Uterus (tissue), 3 donors: ENCODE measurements at regions not wholly inside any gene's neighbourhood (a gene's known extent, or its start where the extent isn't known, plus 50 kb on each side); places are given as distances from the start of the nearest gene placed in this dataset.
A peak's percentile ranks its signal among the peaks of the same experiment; 100 is the strongest.

ENCODE experiments used
- DNase-seq, 2 donors: peaks; one replicate each; pipeline ENCODE4 v3.0.0-alpha.2; 2019 to 2020
- H3K27ac ChIP-seq, 2 donors: fragments of 200-600 bp; sonication (generic); 1 replicate in 1 of 2; 2 replicates in 1 of 2; pipeline ENCODE4 v1.5.1; 2016 to 2018
- H3K27me3 ChIP-seq, 2 donors: fragments of 200-600 bp; sonication (generic); one replicate each; pipeline ENCODE4 v1.5.1; 2018 to 2019; ENCODE audit warnings: control low read depth in 1 of 2
- H3K36me3 ChIP-seq, 2 donors: fragments of 200-600 bp; sonication (generic); one replicate each; pipeline ENCODE4 v1.5.1; 2019; ENCODE audit warnings: control low read depth in 1 of 2
- H3K4me1 ChIP-seq, 2 donors: fragments of 200-600 bp; sonication (generic); one replicate each; pipeline ENCODE4 v1.5.1; 2018 to 2019; ENCODE audit warnings: control low read depth in 1 of 2
- H3K4me3 ChIP-seq, 2 donors: fragments of 200-600 bp; sonication (generic); 1 replicate in 1 of 2; 2 replicates in 1 of 2; pipeline ENCODE4 v1.5.1; 2018 to 2019; ENCODE audit warnings: mild to moderate bottlenecking in 1 of 2
- H3K9me3 ChIP-seq, 2 donors: fragments of 200-600 bp; sonication (generic); one replicate each; pipeline ENCODE4 v1.5.1; 2019; ENCODE audit warnings: control low read depth in 1 of 2
- POLR2A ChIP-seq, 2 donors: fragments of 450-650 bp; IDR thresholded peaks; one replicate each; pipeline ENCODE4 v1.6.1; 2016; ENCODE audit warnings: antibody characterized with exemption in 2 of 2, mild to moderate bottlenecking in 1 of 2, moderate library complexity in 1 of 2
- intact Hi-C: fragments of 100-400 bp; cut with DNase I; formaldehyde crosslinking; loops from one replicate; pipeline ENCODE4 v1.15.1; 2023; ENCODE audit warnings: low total_unique reads
- TF ChIP-seq, protein P1 (sequence below), 4 experiments: fragments of 200-600 bp in 2 of 4; fragments of 450-650 bp in 2 of 4; sonication (generic) in 2 of 4; IDR thresholded peaks; one replicate each; pipeline ENCODE4 v1.5.1; 2016 to 2019; ENCODE audit warnings: antibody characterized with exemption in 4 of 4, mild to moderate bottlenecking in 2 of 4, moderate library complexity in 1 of 4
- donor health status: DM: yes; HTN: yes; CAD: no.

GRCh38 chr16:24643489-24643888, 86.0 kb upstream of the TNRC6A start:
- Histone ChIP-seq H3K27ac (no peak overlapping the region), H3K4me1 (no peaks in the 10 kb centered on the region), H3K4me3 (no peak overlapping the region), H3K36me3 (no peaks in the 10 kb centered on the region), H3K27me3 (no peaks in the 10 kb centered on the region), H3K9me3 (no peaks in the 10 kb centered on the region)
- TF ChIP-seq, protein P1, sequence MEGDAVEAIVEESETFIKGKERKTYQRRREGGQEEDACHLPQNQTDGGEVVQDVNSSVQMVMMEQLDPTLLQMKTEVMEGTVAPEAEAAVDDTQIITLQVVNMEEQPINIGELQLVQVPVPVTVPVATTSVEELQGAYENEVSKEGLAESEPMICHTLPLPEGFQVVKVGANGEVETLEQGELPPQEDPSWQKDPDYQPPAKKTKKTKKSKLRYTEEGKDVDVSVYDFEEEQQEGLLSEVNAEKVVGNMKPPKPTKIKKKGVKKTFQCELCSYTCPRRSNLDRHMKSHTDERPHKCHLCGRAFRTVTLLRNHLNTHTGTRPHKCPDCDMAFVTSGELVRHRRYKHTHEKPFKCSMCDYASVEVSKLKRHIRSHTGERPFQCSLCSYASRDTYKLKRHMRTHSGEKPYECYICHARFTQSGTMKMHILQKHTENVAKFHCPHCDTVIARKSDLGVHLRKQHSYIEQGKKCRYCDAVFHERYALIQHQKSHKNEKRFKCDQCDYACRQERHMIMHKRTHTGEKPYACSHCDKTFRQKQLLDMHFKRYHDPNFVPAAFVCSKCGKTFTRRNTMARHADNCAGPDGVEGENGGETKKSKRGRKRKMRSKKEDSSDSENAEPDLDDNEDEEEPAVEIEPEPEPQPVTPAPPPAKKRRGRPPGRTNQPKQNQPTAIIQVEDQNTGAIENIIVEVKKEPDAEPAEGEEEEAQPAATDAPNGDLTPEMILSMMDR (IDR thresholded peaks at IDR 0.05) = no peak
- no peak for TF ChIP-seq POLR2A (IDR thresholded peaks at IDR 0.05)
- intact Hi-C loops = no loop called here
- DNase-seq = no peak

DNA sequence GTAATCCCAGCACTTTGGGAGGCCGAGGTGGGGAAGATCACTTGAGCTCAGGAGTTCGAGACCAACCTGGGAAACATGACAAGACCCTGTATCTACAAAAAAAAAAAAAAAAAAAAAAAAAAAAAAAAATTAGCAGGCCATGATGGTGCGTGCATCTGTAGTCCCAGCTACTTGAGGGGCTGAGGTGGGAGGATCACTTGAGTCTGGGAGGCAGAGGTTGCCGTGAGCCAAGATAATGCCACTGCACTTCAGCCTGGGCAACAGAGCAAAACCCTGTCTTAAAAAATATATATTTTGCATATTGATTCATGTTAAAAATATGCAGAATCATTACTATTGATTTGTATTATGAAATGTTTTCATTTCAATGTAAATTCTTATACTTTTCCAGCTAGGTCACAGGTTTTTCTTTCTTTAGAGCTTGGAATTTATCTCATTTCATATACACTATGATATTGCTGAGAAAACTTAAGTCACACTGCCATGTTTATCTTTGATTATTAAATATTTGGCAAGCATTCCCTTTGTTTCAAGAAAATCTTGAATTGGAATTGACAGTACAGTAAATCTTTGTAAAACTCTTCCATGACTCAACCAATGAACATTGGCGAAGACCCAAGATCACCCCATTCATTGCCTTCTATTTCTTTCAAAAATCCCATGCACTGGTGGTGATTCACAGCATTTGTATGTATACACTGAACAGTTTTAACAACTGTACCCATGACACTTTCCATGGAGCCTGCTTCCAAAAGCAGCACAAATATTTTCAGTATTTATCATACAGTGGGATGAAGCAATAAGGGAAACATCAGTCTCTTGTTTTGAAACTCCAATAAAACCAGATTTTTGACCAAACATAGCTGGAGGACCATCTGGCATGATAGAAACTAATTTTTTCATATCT, 83.5 kb upstream of the TNRC6A start:
- intact Hi-C loops = no loop called here
- peak in 1 of 2 donors; percentile 56 for DNase-seq
- Histone ChIP-seq H3K9me3 (no peaks in the 10 kb centered on the region), H3K4me3 (no peak overlapping the region), H3K4me1 (no peaks in the 10 kb centered on the region), H3K27ac (peak overlapping the region; percentile 36 to 40), H3K27me3 (no peaks in the 10 kb centered on the region), H3K36me3 (no peaks in the 10 kb centered on the region)
- TF ChIP-seq, protein P1 (IDR thresholded peaks at IDR 0.05) = no peak
- no peak for TF ChIP-seq POLR2A (IDR thresholded peaks at IDR 0.05)

GRCh38 chr16:24646646-24646995, 82.8 kb upstream of the TNRC6A start:
- no peaks in the 10 kb centered on the region for H3K9me3 ChIP-seq
- no peaks in the 10 kb centered on the region for H3K27me3 ChIP-seq
- TF ChIP-seq, protein P1 (IDR thresholded peaks at IDR 0.05) = no peak
- TF ChIP-seq POLR2A (IDR thresholded peaks at IDR 0.05) = no peak
- DNase-seq = no peak
- H3K4me3 ChIP-seq = no peak overlapping the region
- H3K36me3 ChIP-seq = no peaks in the 10 kb centered on the region
- H3K4me1 ChIP-seq = no peaks in the 10 kb centered on the region
- intact Hi-C loops = no loop called here
- H3K27ac ChIP-seq = peak overlapping the region; percentile 36 to 40

DNA sequence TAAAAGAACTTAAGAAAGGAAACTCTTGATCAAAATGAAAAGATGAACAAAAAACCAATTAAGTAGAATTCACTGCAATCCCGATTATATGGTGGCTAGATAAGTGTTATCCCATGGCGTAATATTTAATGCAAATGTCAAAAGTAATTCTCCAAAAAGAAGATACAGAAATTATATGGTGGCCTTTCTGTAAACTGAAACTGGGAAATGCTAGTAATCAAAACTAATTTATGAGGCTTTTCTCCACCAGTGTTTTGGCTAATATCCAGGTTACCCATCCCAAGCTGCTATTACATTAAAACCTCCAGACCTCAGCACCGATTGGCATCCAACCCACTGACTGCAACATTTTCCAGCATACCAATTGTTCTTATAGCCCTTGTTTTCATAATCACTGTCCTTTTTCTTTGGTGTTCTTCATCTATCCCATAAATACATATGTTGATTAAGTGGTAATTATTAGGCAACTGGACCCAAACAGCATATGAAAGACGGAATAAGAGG, 77.2 kb upstream of the TNRC6A start:
- Histone ChIP-seq H3K27me3 (no peaks in the 10 kb centered on the region), H3K4me1 (no peaks in the 10 kb centered on the region)

GRCh38 chr16:24652803-24653202, 76.6 kb upstream of the TNRC6A start:
- no peaks in the 10 kb centered on the region for H3K36me3 ChIP-seq
- intact Hi-C loops = no loop called here
- TF ChIP-seq, protein P1 (IDR thresholded peaks at IDR 0.05) = no peak
- TF ChIP-seq POLR2A (IDR thresholded peaks at IDR 0.05) = no peak
- H3K9me3 ChIP-seq = no peaks in the 10 kb centered on the region
- H3K4me3 ChIP-seq = no peak overlapping the region
- H3K27me3 ChIP-seq = no peaks in the 10 kb centered on the region
- no peak for DNase-seq
- no peak overlapping the region for H3K27ac ChIP-seq
- no peaks in the 10 kb centered on the region for H3K4me1 ChIP-seq

More for the DNA sequence above, 77.2 kb upstream of the TNRC6A start:
- Histone ChIP-seq H3K9me3 (no peaks in the 10 kb centered on the region), H3K27ac (no peak overlapping the region), H3K36me3 (no peaks in the 10 kb centered on the region), H3K4me3 (no peak overlapping the region)
- DNase-seq = no peak
- intact Hi-C loops = no loop called here
- TF ChIP-seq POLR2A (IDR thresholded peaks at IDR 0.05) = no peak
- TF ChIP-seq, protein P1 (IDR thresholded peaks at IDR 0.05) = no peak
